OCI-LY7 (cell line): ENCODE measurements at regions not wholly inside any gene's neighbourhood (a gene's known extent, or its start where the extent isn't known, plus 50 kb on each side); places are given as distances from the start of the nearest gene placed in this dataset.

Source experiments
- BruUV-seq: library from RNA; stranded (reverse); fragments of 400-500 nt; replicated peaks from 2 replicates; lab custom pipeline; 2021; lab: Mats Ljungman, UMichigan
- CTCF ChIA-PET: fragments of 300-600 bp; sonication (Branson Sonifier 250); formaldehyde crosslinking; loops from one replicate; lab custom pipeline; 2022; ENCODE audit warnings: antibody characterized with exemption; ENCODE audit not compliant: unreplicated experiment; lab: Charles Lee
- POLR2A ChIA-PET: fragments of 300-600 bp; sonication (Branson Sonifier 250); formaldehyde crosslinking; loops from one replicate; lab custom pipeline; 2022; ENCODE audit warnings: antibody characterized with exemption; lab: Charles Lee
- DNase-seq: peaks from one replicate; pipeline ENCODE4 v3.0.0-alpha.2; 2015; ENCODE audit warnings: low spot score
- H2AFZ ChIP-seq: fragments of 200-600 bp; sonication (generic), shearing (Covaris generic); 2 replicates; pipeline ENCODE4 v1.6.1; 2014; ENCODE audit warnings: mild to moderate bottlenecking, antibody characterized with exemption, low read length, moderate library complexity
- H3K27ac ChIP-seq: fragments of 200-600 bp; sonication (generic); 2 replicates; pipeline ENCODE4 v1.5.1; 2014; ENCODE audit warnings: mixed run types, low read depth, mild to moderate bottlenecking, moderate library complexity, low read length, inconsistent platforms; ENCODE audit not compliant: poor library complexity, severe bottlenecking
- H3K36me3 ChIP-seq: fragments of 200-600 bp; sonication (generic); 2 replicates; pipeline ENCODE4 v1.6.1; 2014; ENCODE audit warnings: mild to moderate bottlenecking, antibody characterized with exemption, low read length, moderate library complexity, mixed read lengths; ENCODE audit not compliant: insufficient read depth
- H3K4me1 ChIP-seq: fragments of 200-600 bp; sonication (generic); 2 replicates; pipeline ENCODE4 v1.5.1; 2014; ENCODE audit warnings: mild to moderate bottlenecking, low read length; ENCODE audit not compliant: insufficient read depth, poor library complexity, severe bottlenecking
- H3K4me2 ChIP-seq: fragments of 200-600 bp; sonication (generic); 2 replicates; pipeline ENCODE4 v1.6.1; 2014; ENCODE audit warnings: mild to moderate bottlenecking, low read length
- H3K4me3 ChIP-seq: fragments of 200-600 bp; sonication (generic); 2 replicates; pipeline ENCODE4 v1.5.1; 2014; ENCODE audit warnings: mild to moderate bottlenecking, low read depth, low read length; ENCODE audit not compliant: poor library complexity, severe bottlenecking
- H3K79me2 ChIP-seq: fragments of 200-600 bp; sonication (generic); 2 replicates; pipeline ENCODE4 v1.6.1; 2016; ENCODE audit warnings: low read depth, mild to moderate bottlenecking, low read length, moderate library complexity, mixed read lengths; ENCODE audit not compliant: insufficient read depth
- H3K9me2 ChIP-seq: fragments of 200-600 bp; sonication (generic); 2 replicates; pipeline ENCODE4 v1.6.1; 2016; ENCODE audit warnings: mild to moderate bottlenecking, low read length, mixed read lengths; ENCODE audit not compliant: insufficient read depth
- H3K9me3 ChIP-seq: fragments of 200-600 bp; sonication (generic); 2 replicates; pipeline ENCODE4 v1.6.1; 2014; ENCODE audit warnings: mild to moderate bottlenecking, mixed run types, low read length, mixed read lengths
- H4K20me1 ChIP-seq: fragments of 200-600 bp; sonication (generic); 2 replicates; pipeline ENCODE4 v1.6.1; 2014; ENCODE audit warnings: mild to moderate bottlenecking, antibody characterized with exemption, low read length, moderate library complexity, mixed read lengths; ENCODE audit not compliant: insufficient read depth
- CTCF ChIP-seq: fragments of 200-600 bp; sonication (generic); conservative IDR thresholded peaks from 2 replicates; pipeline ENCODE4 v1.5.1; 2014; ENCODE audit warnings: mild to moderate bottlenecking, antibody characterized with exemption, low read length, moderate library complexity, mixed read lengths
- EZH2phosphoT487 ChIP-seq: fragments of 200-600 bp; sonication (generic); IDR thresholded peaks from 2 replicates; pipeline ENCODE4 v1.6.1; 2018; ENCODE audit warnings: low read depth, borderline replicate concordance, mild to moderate bottlenecking, mixed run types, antibody characterized with exemption, low read length, moderate library complexity, mixed read lengths
- intact Hi-C: fragments of 100-400 bp; cut with micrococcal nuclease; formaldehyde crosslinking; loops from one replicate; pipeline ENCODE4 v1.10.0; 2022; ENCODE audit not compliant: unreplicated experiment

- H3K36me3 ChIP-seq, result no peaks in the 10 kb centered on the region
- intact Hi-C loops, result no loop called here
- no peak overlapping the region for H3K4me3 ChIP-seq
- ChIA-PET CTCF (no interaction called here), POLR2A (no interaction called here)
- no peak overlapping the region for H3K27ac ChIP-seq
- TF ChIP-seq CTCF (no peak), EZH2phosphoT487 (no peak)
- no peak overlapping the region for H2AFZ ChIP-seq
- DNase-seq, result no peak
- no peaks in the 10 kb centered on the region for H4K20me1 ChIP-seq
- no peaks in the 10 kb centered on the region for H3K4me1 ChIP-seq
- no TSS peak for BruUV-seq
- H3K9me2 ChIP-seq, result no peaks in the 10 kb centered on the region
- no peak overlapping the region for H3K4me2 ChIP-seq
- H3K9me3 ChIP-seq, result no peaks in the 10 kb centered on the region
- no peaks in the 10 kb centered on the region for H3K79me2 ChIP-seq
Observed at GRCh38 chr3:621714-622113, 425.2 kb downstream of the CHL1 start.

- no TSS peak for BruUV-seq
- Histone ChIP-seq H3K36me3 (no peaks in the 10 kb centered on the region), H4K20me1 (no peaks in the 10 kb centered on the region), H3K9me3 (no peaks in the 10 kb centered on the region), H3K9me2 (no peaks in the 10 kb centered on the region), H3K4me1 (no peaks in the 10 kb centered on the region), H2AFZ (no peak overlapping the region; the same call in 1 of the 2 replicates), H3K4me3 (no peak overlapping the region), H3K27ac (no peak overlapping the region), H3K4me2 (no peak overlapping the region), H3K79me2 (no peaks in the 10 kb centered on the region)
- no peak for DNase-seq
- ChIA-PET POLR2A (no interaction called here), CTCF (no interaction called here)
- intact Hi-C loops, result no loop called here
- TF ChIP-seq CTCF (no peak), EZH2phosphoT487 (no peak)
Observed at GRCh38 chr3:622314-622713, 425.8 kb downstream of the CHL1 start.

- Histone ChIP-seq H3K27ac (no peak overlapping the region), H3K4me2 (no peak overlapping the region), H3K4me1 (no peaks in the 10 kb centered on the region), H3K9me2 (no peaks in the 10 kb centered on the region), H4K20me1 (no peaks in the 10 kb centered on the region), H3K4me3 (no peak overlapping the region), H3K79me2 (no peaks in the 10 kb centered on the region), H3K36me3 (no peaks in the 10 kb centered on the region), H3K9me3 (no peaks in the 10 kb centered on the region), H2AFZ (no peak overlapping the region)
- intact Hi-C loops, result no loop called here
- BruUV-seq, result no TSS peak
- no peak for DNase-seq
- CTCF ChIA-PET, result no interaction called here
- POLR2A ChIA-PET, result interaction anchor here (0.8 kb wide), 1 partner anchor 30 kb away, joined by 3 read pairs; no protein-coding TSS in a partner anchor
- TF ChIP-seq CTCF (no peak), EZH2phosphoT487 (no peak)
Observed at GRCh38 chr3:623914-624545, 427.5 kb downstream of the CHL1 start.
